HEK293 (cell line): ENCODE measurements at regions not wholly inside any gene's neighbourhood (a gene's known extent, or its start where the extent isn't known, plus 50 kb on each side); places are given as distances from the start of the nearest gene placed in this dataset.
"Not testable (repeated sequence)": the region's sequence is repeated elsewhere in the genome, so short reads cannot be mapped to it uniquely, and the experiment has no call there.

Experiments used
- GLIS2 ChIP-seq: fragments of 450-650 bp; formaldehyde crosslinking; IDR thresholded peaks from 2 replicates; pipeline ENCODE4 v1.5.1; 2016; ENCODE audit warnings: missing biosample characterization, missing genetic modification characterization
- HOXA7 ChIP-seq: sonication (generic); formaldehyde crosslinking; IDR thresholded peaks from 2 replicates; pipeline ENCODE4 v1.8.1; 2022; ENCODE audit warnings: missing genetic modification reagents, borderline replicate concordance
- KLF8 ChIP-seq: fragments of 450-650 bp; formaldehyde crosslinking; IDR thresholded peaks from 2 replicates; pipeline ENCODE4 v1.5.1; 2016; ENCODE audit warnings: missing biosample characterization, missing genetic modification characterization
- ZNF133 ChIP-seq: fragments of 450-650 bp; formaldehyde crosslinking; IDR thresholded peaks from 2 replicates; pipeline ENCODE4 v1.5.1; 2016; ENCODE audit warnings: missing biosample characterization, missing genetic modification characterization
- ZNF19 ChIP-seq: fragments of 450-650 bp; formaldehyde crosslinking; IDR thresholded peaks from 2 replicates; pipeline ENCODE4; 2016; ENCODE audit warnings: missing biosample characterization, missing genetic modification characterization, low read depth
- ZNF24 ChIP-seq: fragments of 450-650 bp; formaldehyde crosslinking; IDR thresholded peaks from 2 replicates; pipeline ENCODE4 v1.5.1; 2016; ENCODE audit warnings: missing biosample characterization, missing genetic modification characterization
- ZNF549 ChIP-seq: fragments of 450-650 bp; IDR thresholded peaks from 2 replicates; pipeline ENCODE4 v1.5.1; 2018; ENCODE audit warnings: missing biosample characterization, missing genetic modification characterization, mild to moderate bottlenecking, inconsistent platforms, moderate library complexity
- TF ChIP-seq, protein P1 (sequence below): fragments of 450-650 bp; formaldehyde crosslinking; IDR thresholded peaks from 2 replicates; pipeline ENCODE4 v1.5.1; 2016; ENCODE audit warnings: missing biosample characterization, missing genetic modification characterization

DNA sequence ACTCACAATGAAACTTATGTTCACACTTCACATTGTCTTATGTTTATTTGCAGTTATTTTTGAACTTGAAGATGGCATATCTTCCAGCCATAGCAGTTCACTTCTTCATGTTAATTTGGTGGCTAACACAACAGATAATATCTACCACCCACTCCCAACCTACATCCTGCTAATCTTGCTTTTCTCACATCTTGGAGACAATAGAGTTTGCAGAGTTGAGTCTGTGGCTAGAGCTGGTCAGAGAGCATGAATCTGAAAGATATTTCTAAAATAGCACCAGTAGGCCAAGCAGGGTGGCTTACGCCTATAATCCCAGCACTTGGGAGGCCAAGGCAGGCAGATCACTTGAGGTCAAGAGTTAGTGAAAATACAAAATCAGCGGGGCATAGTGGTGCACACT is 85.6 kb upstream of the CLPB start:
- TF ChIP-seq, protein P1, sequence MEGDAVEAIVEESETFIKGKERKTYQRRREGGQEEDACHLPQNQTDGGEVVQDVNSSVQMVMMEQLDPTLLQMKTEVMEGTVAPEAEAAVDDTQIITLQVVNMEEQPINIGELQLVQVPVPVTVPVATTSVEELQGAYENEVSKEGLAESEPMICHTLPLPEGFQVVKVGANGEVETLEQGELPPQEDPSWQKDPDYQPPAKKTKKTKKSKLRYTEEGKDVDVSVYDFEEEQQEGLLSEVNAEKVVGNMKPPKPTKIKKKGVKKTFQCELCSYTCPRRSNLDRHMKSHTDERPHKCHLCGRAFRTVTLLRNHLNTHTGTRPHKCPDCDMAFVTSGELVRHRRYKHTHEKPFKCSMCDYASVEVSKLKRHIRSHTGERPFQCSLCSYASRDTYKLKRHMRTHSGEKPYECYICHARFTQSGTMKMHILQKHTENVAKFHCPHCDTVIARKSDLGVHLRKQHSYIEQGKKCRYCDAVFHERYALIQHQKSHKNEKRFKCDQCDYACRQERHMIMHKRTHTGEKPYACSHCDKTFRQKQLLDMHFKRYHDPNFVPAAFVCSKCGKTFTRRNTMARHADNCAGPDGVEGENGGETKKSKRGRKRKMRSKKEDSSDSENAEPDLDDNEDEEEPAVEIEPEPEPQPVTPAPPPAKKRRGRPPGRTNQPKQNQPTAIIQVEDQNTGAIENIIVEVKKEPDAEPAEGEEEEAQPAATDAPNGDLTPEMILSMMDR (tag by site-specific recombination) = not testable (repeated sequence)
- TF ChIP-seq HOXA7 (CRISPR knock-in tag); GLIS2 (tag by site-specific recombination); ZNF549 (tag by site-specific recombination); ZNF24 (tag by site-specific recombination); KLF8 (tag by site-specific recombination); ZNF133 (tag by site-specific recombination); ZNF19 (tag by site-specific recombination): not testable (repeated sequence)
